GM19328 (cell line): ENCODE measurements at regions not wholly inside any gene's neighbourhood (a gene's known extent, or its start where the extent isn't known, plus 50 kb on each side); places are given as distances from the start of the nearest gene placed in this dataset.
A peak's percentile ranks its signal among the peaks of the same experiment; 100 is the strongest.
"Not testable (repeated sequence)": the region's sequence is repeated elsewhere in the genome, so short reads cannot be mapped to it uniquely, and the experiment has no call there.

Source experiments
- ATAC-seq: cut with Tn5 transposase; IDR thresholded peaks from one replicate; pipeline ENCODE4 v1.9.1; 2021; ENCODE audit warnings: mild to moderate bottlenecking, moderate library complexity; ENCODE audit not compliant: unreplicated experiment

- ATAC-seq: peak; percentile 52
These were observed 234.2 kb upstream of the SPOPL start for GRCh38 chr2:138267161-138267901.

- ATAC-seq: peak; percentile 19
These were observed 233.7 kb upstream of the SPOPL start for GRCh38 chr2:138267902-138268254.

GRCh38 chr2:138269765-138270164 lies 231.8 kb upstream of the SPOPL start:
- no peak for ATAC-seq

GRCh38 chr2:138271467-138271866 lies 230.1 kb upstream of the SPOPL start:
- no peak for ATAC-seq

- no peak for ATAC-seq
These were observed 228.9 kb upstream of the SPOPL start for GRCh38 chr2:138272524-138273195.

GRCh38 chr2:138273280-138273679 lies 228.3 kb upstream of the SPOPL start:
- ATAC-seq: not testable (repeated sequence)

- ATAC-seq: no peak
These were observed 226.9 kb upstream of the SPOPL start for GRCh38 chr2:138274421-138275291.

- no peak for ATAC-seq
These were observed 226.3 kb upstream of the SPOPL start for GRCh38 chr2:138275292-138275690.

- ATAC-seq: no peak
These were observed 225.7 kb upstream of the SPOPL start for GRCh38 chr2:138275881-138276280.

GRCh38 chr2:138276339-138276738 lies 225.2 kb upstream of the SPOPL start:
- ATAC-seq: no peak

- no peak for ATAC-seq
These were observed 224.5 kb upstream of the SPOPL start for GRCh38 chr2:138277062-138277461.

GRCh38 chr2:138279871-138280270 lies 221.7 kb upstream of the SPOPL start:
- no peak for ATAC-seq

- no peak for ATAC-seq
These were observed 220.4 kb upstream of the SPOPL start for GRCh38 chr2:138280999-138281695.

GRCh38 chr2:138282014-138282672 lies 219.4 kb upstream of the SPOPL start:
- ATAC-seq: no peak

- no peak for ATAC-seq
These were observed 209.8 kb upstream of the SPOPL start for GRCh38 chr2:138291805-138292204.

GRCh38 chr2:138293045-138293444 lies 208.5 kb upstream of the SPOPL start:
- no peak for ATAC-seq

- ATAC-seq: no peak
These were observed 208.0 kb upstream of the SPOPL start for GRCh38 chr2:138293549-138293948.

- ATAC-seq: no peak
These were observed 207.1 kb upstream of the SPOPL start for GRCh38 chr2:138294451-138294850.

- no peak for ATAC-seq
These were observed 205.2 kb upstream of the SPOPL start for GRCh38 chr2:138296365-138296764.

GRCh38 chr2:138298120-138298814 lies 203.3 kb upstream of the SPOPL start:
- peak; percentile 54 for ATAC-seq
